Smooth muscle cell (in vitro differentiated cells): ENCODE measurements at regions not wholly inside any gene's neighbourhood (a gene's known extent, or its start where the extent isn't known, plus 50 kb on each side); places are given as distances from the start of the nearest gene placed in this dataset.
A peak's percentile ranks its signal among the peaks of the same experiment; 100 is the strongest.

Experiments used
- DNase-seq: peaks from one replicate; lab custom pipeline; 2025; ENCODE audit not compliant: unreplicated experiment; lab: John Stamatoyannopoulos, UW
- H2AFZ ChIP-seq: fragments of 200-600 bp; sonication (generic); 2 replicates; pipeline ENCODE4 v1.6.0; 2016; ENCODE audit warnings: antibody characterized with exemption, low read depth, mild to moderate bottlenecking
- H3F3A ChIP-seq: fragments of 200-600 bp; sonication (generic); 2 replicates; pipeline ENCODE4 v1.6.0; 2017; ENCODE audit warnings: antibody characterized with exemption, low read depth
- H3K27ac ChIP-seq: fragments of 200-600 bp; sonication (generic); 2 replicates; pipeline ENCODE4 v1.5.1; 2016; ENCODE audit warnings: low read depth, mild to moderate bottlenecking
- H3K27me3 ChIP-seq: fragments of 200-600 bp; sonication (generic); 2 replicates; pipeline ENCODE4 v1.6.1; 2016; ENCODE audit warnings: low read depth, mild to moderate bottlenecking
- H3K36me3 ChIP-seq: fragments of 200-600 bp; sonication (generic); 2 replicates; pipeline ENCODE4 v1.5.1; 2016; ENCODE audit warnings: low read depth
- H3K4me1 ChIP-seq: fragments of 200-600 bp; sonication (generic); 2 replicates; pipeline ENCODE4 v1.5.1; 2016; ENCODE audit warnings: low read depth
- H3K4me2 ChIP-seq: fragments of 200-600 bp; sonication (generic); 2 replicates; pipeline ENCODE4 v1.6.0; 2016; ENCODE audit warnings: mild to moderate bottlenecking
- H3K4me3 ChIP-seq: fragments of 200-600 bp; sonication (generic); 2 replicates; pipeline ENCODE4 v1.5.1; 2016; ENCODE audit warnings: mild to moderate bottlenecking
- H3K79me2 ChIP-seq: fragments of 200-600 bp; sonication (generic); 2 replicates; pipeline ENCODE4 v1.6.0; 2016; ENCODE audit warnings: low read depth, mild to moderate bottlenecking
- H3K9ac ChIP-seq: fragments of 200-600 bp; sonication (generic); 2 replicates; pipeline ENCODE4 v1.6.0; 2016; ENCODE audit warnings: low read depth
- H3K9me3 ChIP-seq: fragments of 200-600 bp; sonication (generic); replicated peaks from 2 replicates; pipeline ENCODE4 v1.5.1; 2016; ENCODE audit warnings: low read depth
- H4K20me1 ChIP-seq: fragments of 200-600 bp; sonication (generic); 2 replicates; pipeline ENCODE4 v1.6.0; 2016; ENCODE audit warnings: low read depth
- WGBS: methylation state at CpG from one replicate; pipeline ENCODE4 v1.1.7; 2016; ENCODE audit warnings: low lambda C conversion rate; 5-methylcytosine and 5-hydroxymethylcytosine counted together
- TF ChIP-seq, protein P1 (sequence below): fragments of 200-600 bp; sonication (generic); IDR thresholded peaks from 2 replicates; pipeline ENCODE4 v1.5.1; 2017; ENCODE audit warnings: borderline replicate concordance, mild to moderate bottlenecking, antibody characterized with exemption; ENCODE audit not compliant: insufficient read depth, poor library complexity, severe bottlenecking

DNA sequence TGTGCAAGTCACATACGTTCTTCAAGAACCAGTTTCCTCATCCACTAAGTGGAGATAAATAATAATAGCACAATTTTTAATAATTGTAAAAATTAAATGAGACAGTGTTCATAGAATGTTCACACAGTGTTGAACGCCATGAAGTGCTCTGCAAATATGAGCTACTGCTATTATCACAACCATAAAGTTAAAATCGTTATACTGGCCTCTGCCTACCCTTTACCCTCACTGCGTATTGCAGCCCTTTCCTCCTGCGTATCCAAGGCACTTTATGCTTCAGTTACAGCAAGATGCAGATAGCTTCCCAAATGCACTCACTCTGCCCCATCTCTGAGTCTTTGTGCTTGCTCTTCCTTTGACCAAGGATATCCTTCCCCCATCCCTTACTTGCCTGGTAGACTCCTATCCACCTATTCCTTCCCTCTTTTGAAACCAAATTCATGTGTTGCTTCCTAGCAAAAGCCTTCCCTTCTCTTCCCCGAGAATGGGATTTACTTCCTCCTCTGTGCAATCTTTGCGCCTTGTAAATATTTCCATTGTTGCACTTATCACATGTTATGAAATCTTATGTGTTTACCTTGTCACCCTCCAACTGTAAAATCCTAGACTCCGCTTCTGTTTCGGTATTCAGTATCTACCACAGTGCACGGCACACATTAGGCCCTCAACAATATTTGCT is 196.9 kb downstream of the ADAMTS15 start:
- no peaks in the 10 kb centered on the region for H3K36me3 ChIP-seq
- no peak overlapping the region for H3K9ac ChIP-seq

DNA sequence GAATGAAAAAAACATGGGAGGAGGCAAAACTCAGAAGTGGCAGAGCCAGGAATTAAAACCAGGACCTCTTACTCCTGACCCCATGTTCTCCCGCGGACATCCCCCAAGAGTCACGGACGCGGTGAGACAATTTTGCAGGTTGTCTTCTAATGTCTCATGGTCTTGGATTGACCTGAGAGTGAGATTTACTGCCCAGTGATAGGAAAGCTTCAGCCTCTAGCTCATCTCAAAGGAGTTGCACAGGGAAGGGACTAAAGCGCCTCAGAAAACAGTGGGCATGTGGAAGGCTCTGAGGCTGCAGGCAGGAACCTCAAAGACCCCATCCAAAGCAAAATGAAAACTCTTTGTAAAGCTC is 197.4 kb downstream of the ADAMTS15 start:
- H2AFZ ChIP-seq: no peak overlapping the region
- no peak overlapping the region for H3K9ac ChIP-seq
- DNase-seq: no peak

More for the DNA sequence above, 196.9 kb downstream of the ADAMTS15 start:
- H3F3A ChIP-seq: no peaks in the 10 kb centered on the region
- TF ChIP-seq, protein P1, sequence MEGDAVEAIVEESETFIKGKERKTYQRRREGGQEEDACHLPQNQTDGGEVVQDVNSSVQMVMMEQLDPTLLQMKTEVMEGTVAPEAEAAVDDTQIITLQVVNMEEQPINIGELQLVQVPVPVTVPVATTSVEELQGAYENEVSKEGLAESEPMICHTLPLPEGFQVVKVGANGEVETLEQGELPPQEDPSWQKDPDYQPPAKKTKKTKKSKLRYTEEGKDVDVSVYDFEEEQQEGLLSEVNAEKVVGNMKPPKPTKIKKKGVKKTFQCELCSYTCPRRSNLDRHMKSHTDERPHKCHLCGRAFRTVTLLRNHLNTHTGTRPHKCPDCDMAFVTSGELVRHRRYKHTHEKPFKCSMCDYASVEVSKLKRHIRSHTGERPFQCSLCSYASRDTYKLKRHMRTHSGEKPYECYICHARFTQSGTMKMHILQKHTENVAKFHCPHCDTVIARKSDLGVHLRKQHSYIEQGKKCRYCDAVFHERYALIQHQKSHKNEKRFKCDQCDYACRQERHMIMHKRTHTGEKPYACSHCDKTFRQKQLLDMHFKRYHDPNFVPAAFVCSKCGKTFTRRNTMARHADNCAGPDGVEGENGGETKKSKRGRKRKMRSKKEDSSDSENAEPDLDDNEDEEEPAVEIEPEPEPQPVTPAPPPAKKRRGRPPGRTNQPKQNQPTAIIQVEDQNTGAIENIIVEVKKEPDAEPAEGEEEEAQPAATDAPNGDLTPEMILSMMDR: no peak
- H3K4me1 ChIP-seq: peaks cover 3% of the 10 kb centered on the region
- WGBS: 94% methylated on average over 10 of the region's 10 CpGs
- H3K4me2 ChIP-seq: no peak overlapping the region
- H3K9me3 ChIP-seq: no peaks in the 10 kb centered on the region
- H4K20me1 ChIP-seq: no peaks in the 10 kb centered on the region
- no peaks in the 10 kb centered on the region for H3K79me2 ChIP-seq
- DNase-seq: no peak
- no peak overlapping the region for H3K27ac ChIP-seq
- H3K4me3 ChIP-seq: no peak overlapping the region
- H3K27me3 ChIP-seq: no peaks in the 10 kb centered on the region
- H2AFZ ChIP-seq: no peak overlapping the region

DNA sequence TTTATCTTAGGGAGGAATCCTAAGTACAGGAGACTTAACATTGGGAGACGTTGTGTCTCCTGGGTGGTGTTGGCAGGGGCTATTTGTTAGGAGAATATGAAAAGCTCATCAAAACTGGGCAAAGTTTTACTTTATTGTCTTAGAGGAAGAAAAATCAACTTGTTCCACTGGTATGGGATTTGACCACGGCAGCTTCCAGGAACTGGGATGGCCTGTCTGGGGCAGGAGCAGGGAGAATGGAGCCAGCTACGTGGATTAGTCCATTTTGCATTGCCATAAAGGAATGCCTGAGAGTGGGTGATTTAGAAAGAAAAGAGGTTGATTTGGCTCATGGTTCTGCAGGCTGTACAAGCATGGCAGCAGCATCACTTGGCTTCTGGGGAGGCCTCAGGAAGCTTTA is 198.4 kb downstream of the ADAMTS15 start:
- H3K27ac ChIP-seq: peak overlapping the region; percentile 71
- TF ChIP-seq, protein P1: no peak
- H2AFZ ChIP-seq: no peak overlapping the region
- no peak for DNase-seq
- no peaks in the 10 kb centered on the region for H3K9me3 ChIP-seq
- H3K9ac ChIP-seq: no peak overlapping the region
- H3K4me1 ChIP-seq: peaks cover 3% of the 10 kb centered on the region
- H3K36me3 ChIP-seq: no peaks in the 10 kb centered on the region
- H3K79me2 ChIP-seq: no peaks in the 10 kb centered on the region
- H4K20me1 ChIP-seq: no peaks in the 10 kb centered on the region
- H3K4me3 ChIP-seq: no peak overlapping the region
- H3K27me3 ChIP-seq: no peaks in the 10 kb centered on the region
- 20% methylated on average over 3 of the region's 3 CpGs for WGBS
- H3F3A ChIP-seq: no peaks in the 10 kb centered on the region
- peak overlapping the region; percentile 74 for H3K4me2 ChIP-seq

More for the DNA sequence above, 197.4 kb downstream of the ADAMTS15 start:
- Histone ChIP-seq H3K4me1 (peaks cover 3% of the 10 kb centered on the region), H3K9me3 (no peaks in the 10 kb centered on the region), H3K27me3 (no peaks in the 10 kb centered on the region), H3K36me3 (no peaks in the 10 kb centered on the region), H3K4me3 (no peak overlapping the region), H3K27ac (no peak overlapping the region), H4K20me1 (no peaks in the 10 kb centered on the region), H3K79me2 (no peaks in the 10 kb centered on the region), H3K4me2 (no peak overlapping the region), H3F3A (no peaks in the 10 kb centered on the region)
- TF ChIP-seq, protein P1: no peak
- WGBS: 96% methylated on average over 6 of the region's 6 CpGs

DNA sequence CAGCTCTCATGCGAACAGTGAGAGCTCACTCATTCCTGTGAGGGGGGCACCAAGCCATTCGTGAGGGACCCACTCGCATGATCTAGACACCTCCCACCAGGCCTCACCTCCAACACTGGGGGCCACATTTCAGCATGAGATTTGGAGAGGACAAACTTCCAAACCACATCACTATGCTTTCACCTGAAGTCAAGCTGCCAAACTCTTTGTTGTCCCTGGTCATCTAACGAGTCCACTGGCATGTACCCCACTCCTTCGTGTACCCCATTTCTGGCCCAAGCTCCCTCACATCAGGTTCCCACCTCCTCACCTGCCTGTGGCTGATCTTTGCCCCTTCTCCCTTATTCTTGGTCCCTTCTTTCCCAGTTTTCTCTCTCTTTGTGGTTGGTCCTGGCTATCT is 198.9 kb downstream of the ADAMTS15 start:
- Histone ChIP-seq H4K20me1 (no peaks in the 10 kb centered on the region), H3K4me1 (peaks cover 3% of the 10 kb centered on the region), H3K4me3 (no peak overlapping the region), H3K79me2 (no peaks in the 10 kb centered on the region), H3K36me3 (no peaks in the 10 kb centered on the region), H3K27me3 (no peaks in the 10 kb centered on the region), H3K27ac (peak overlapping the region; percentile 71), H3K9me3 (no peaks in the 10 kb centered on the region), H3F3A (no peaks in the 10 kb centered on the region), H3K4me2 (peak overlapping the region; percentile 74), H2AFZ (no peak overlapping the region), H3K9ac (no peak overlapping the region)
- DNase-seq: no peak
- TF ChIP-seq, protein P1: no peak
- 94% methylated on average over 5 of the region's 5 CpGs for WGBS
